Neural cell (in vitro differentiated cells): ENCODE measurements at regions not wholly inside any gene's neighbourhood (a gene's known extent, or its start where the extent isn't known, plus 50 kb on each side); places are given as distances from the start of the nearest gene placed in this dataset.
"Not testable (repeated sequence)": the region's sequence is repeated elsewhere in the genome, so short reads cannot be mapped to it uniquely, and the experiment has no call there.

ENCODE experiments used
- H2AFZ ChIP-seq: fragments of 200-600, 300-800 bp; sonication (generic), shearing (Covaris generic); 2 replicates; pipeline ENCODE4 v1.6.0; 2014; ENCODE audit warnings: low read depth, mild to moderate bottlenecking, antibody characterized with exemption, low read length, moderate library complexity
- H3F3A ChIP-seq: fragments of 200-600 bp; shearing (Covaris generic); 2 replicates; pipeline ENCODE4 v1.6.1; 2016; ENCODE audit warnings: mild to moderate bottlenecking, moderate library complexity, mixed read lengths, antibody characterized with exemption, low read length; ENCODE audit not compliant: insufficient read depth, poor library complexity, severe bottlenecking
- H3K27ac ChIP-seq: fragments of 200-600, 300-800 bp; sonication (generic), shearing (Covaris generic); 2 replicates; pipeline ENCODE4 v1.5.1; 2014; ENCODE audit warnings: mild to moderate bottlenecking, low read length, moderate library complexity
- H3K27me3 ChIP-seq: fragments of 300-800, 200-600 bp; sonication (generic), shearing (Covaris generic); 2 replicates; pipeline ENCODE4 v1.6.0; 2014; ENCODE audit warnings: mild to moderate bottlenecking, low read depth, low read length, moderate library complexity; ENCODE audit not compliant: insufficient read depth
- H3K36me3 ChIP-seq: fragments of 300-800, 200-600 bp; sonication (generic), shearing (Covaris generic); 2 replicates; pipeline ENCODE4 v1.5.1; 2014; ENCODE audit warnings: mild to moderate bottlenecking, antibody characterized with exemption, low read length, moderate library complexity; ENCODE audit not compliant: insufficient read depth
- H3K4me2 ChIP-seq: fragments of 300-800, 200-600 bp; sonication (generic), shearing (Covaris generic); 2 replicates; pipeline ENCODE4 v1.6.0; 2014; ENCODE audit warnings: mild to moderate bottlenecking, low read length
- H3K4me3 ChIP-seq: fragments of 300-800, 200-600 bp; sonication (generic), shearing (Covaris generic); 2 replicates; pipeline ENCODE4 v1.5.1; 2014; ENCODE audit warnings: mild to moderate bottlenecking, low read length, moderate library complexity
- H3K79me2 ChIP-seq: fragments of 200-600 bp; shearing (Covaris generic); replicated peaks from 2 replicates; pipeline ENCODE4 v1.6.0; 2014; ENCODE audit warnings: mild to moderate bottlenecking, low read length, moderate library complexity; ENCODE audit not compliant: insufficient read depth
- H3K9ac ChIP-seq: fragments of 300-800, 200-600 bp; sonication (generic), shearing (Covaris generic); 2 replicates; pipeline ENCODE4 v1.6.1; 2016; ENCODE audit warnings: mild to moderate bottlenecking, low read length, mixed read lengths
- H3K9me2 ChIP-seq: fragments of 200-600 bp; shearing (Covaris generic); 2 replicates; pipeline ENCODE4 v1.6.1; 2016; ENCODE audit warnings: mild to moderate bottlenecking, low read length, mixed read lengths; ENCODE audit not compliant: insufficient read depth
- H3K9me3 ChIP-seq: fragments of 200-600, 300-800 bp; sonication (generic), shearing (Covaris generic); 2 replicates; pipeline ENCODE4 v1.6.1; 2016; ENCODE audit warnings: mild to moderate bottlenecking, mixed run types, low read length, moderate library complexity, mixed read lengths
- H4K20me1 ChIP-seq: fragments of 200-600 bp; shearing (Covaris generic); 2 replicates; pipeline ENCODE4 v1.6.1; 2016; ENCODE audit warnings: mild to moderate bottlenecking, mixed run types; ENCODE audit not compliant: insufficient read depth
- CTCF ChIP-seq: fragments of 450-650 bp; IDR thresholded peaks from 2 replicates; pipeline ENCODE4 v1.5.1; 2014; ENCODE audit warnings: antibody characterized with exemption, mild to moderate bottlenecking, moderate library complexity; ENCODE audit not compliant: poor library complexity, severe bottlenecking
- EP300 ChIP-seq: fragments of 450-650 bp; conservative IDR thresholded peaks from 2 replicates; pipeline ENCODE4 v1.6.1; 2014; ENCODE audit warnings: antibody characterized with exemption, mild to moderate bottlenecking, moderate library complexity; ENCODE audit not compliant: poor library complexity, severe bottlenecking
- EZH2 ChIP-seq: fragments of 200-600, 300-800 bp; shearing (Covaris generic), sonication (generic); IDR thresholded peaks from 2 replicates; pipeline ENCODE4 v1.6.1; 2014; ENCODE audit warnings: antibody characterized with exemption, low read length, borderline replicate concordance, mild to moderate bottlenecking; ENCODE audit not compliant: insufficient read depth, poor library complexity, severe bottlenecking
- MXI1 ChIP-seq: fragments of 450-650 bp; conservative IDR thresholded peaks from 2 replicates; pipeline ENCODE4 v1.6.1; 2014; ENCODE audit warnings: antibody characterized with exemption, mild to moderate bottlenecking; ENCODE audit not compliant: poor library complexity, severe bottlenecking
- POLR2AphosphoS5 ChIP-seq: IDR thresholded peaks from 2 replicates; pipeline ENCODE4 v1.6.1; 2012
- RAD21 ChIP-seq: fragments of 450-650 bp; conservative IDR thresholded peaks from 2 replicates; pipeline ENCODE4 v1.6.1; 2014; ENCODE audit warnings: antibody characterized with exemption, mild to moderate bottlenecking, moderate library complexity
- REST ChIP-seq: IDR thresholded peaks from 2 replicates; pipeline ENCODE4 v1.6.1; 2012; ENCODE audit warnings: borderline replicate concordance
- SMC3 ChIP-seq: fragments of 450-650 bp; conservative IDR thresholded peaks from 2 replicates; pipeline ENCODE4 v1.6.1; 2014; ENCODE audit warnings: antibody characterized with exemption, mild to moderate bottlenecking, moderate library complexity; ENCODE audit not compliant: poor library complexity
- TAF1 ChIP-seq: IDR thresholded peaks from 2 replicates; pipeline ENCODE4 v1.6.1; 2012; ENCODE audit warnings: low read depth

GRCh38 chr11:97922933-97923332 is 1097.8 kb upstream of the CNTN5 start:
- H3K4me3 ChIP-seq, H3K9me2 ChIP-seq, H3K9ac ChIP-seq, H3K79me2 ChIP-seq, H3K27me3 ChIP-seq, H2AFZ ChIP-seq, H3K4me2 ChIP-seq, H3K36me3 ChIP-seq, H3K9me3 ChIP-seq, H4K20me1 ChIP-seq, H3F3A ChIP-seq, H3K27ac ChIP-seq: not testable (repeated sequence)

- Histone ChIP-seq H3K9ac (no peak overlapping the region), H3K4me3 (no peak overlapping the region), H3K9me2 (no peaks in the 10 kb centered on the region), H3K4me2 (no peak overlapping the region), H3F3A (no peaks in the 10 kb centered on the region), H3K79me2 (no peaks in the 10 kb centered on the region), H3K9me3 (no peaks in the 10 kb centered on the region), H2AFZ (no peak overlapping the region), H3K27ac (no peak overlapping the region), H4K20me1 (no peaks in the 10 kb centered on the region), H3K36me3 (no peaks in the 10 kb centered on the region), H3K27me3 (no peaks in the 10 kb centered on the region)
- TF ChIP-seq RAD21 (no peak), MXI1 (no peak), SMC3 (no peak), POLR2AphosphoS5 (no peak), CTCF (no peak), REST (no peak), TAF1 (no peak), EZH2 (no peak), EP300 (no peak)
These were observed 1086.1 kb upstream of the CNTN5 start for GRCh38 chr11:97934572-97935208.

- no peak for TF ChIP-seq RAD21
- no peak for TF ChIP-seq CTCF
- no peak for TF ChIP-seq REST
- no peak for TF ChIP-seq EP300
- TF ChIP-seq MXI1 = no peak
- TF ChIP-seq POLR2AphosphoS5 = no peak
- TF ChIP-seq TAF1 = no peak
- no peak for TF ChIP-seq EZH2
- TF ChIP-seq SMC3 = no peak
- Histone ChIP-seq H3K4me3 (no peak overlapping the region), H3K79me2 (no peaks in the 10 kb centered on the region), H3K27me3 (no peaks in the 10 kb centered on the region), H3F3A (no peaks in the 10 kb centered on the region), H3K9me2 (no peaks in the 10 kb centered on the region), H2AFZ (no peak overlapping the region), H3K9me3 (no peaks in the 10 kb centered on the region), H3K4me2 (no peak overlapping the region), H4K20me1 (no peaks in the 10 kb centered on the region), H3K9ac (no peak overlapping the region), H3K27ac (no peak overlapping the region), H3K36me3 (no peaks in the 10 kb centered on the region)
These were observed 1083.2 kb upstream of the CNTN5 start for GRCh38 chr11:97937501-97937900.
